ENCODE measurements at regions not wholly inside any gene's neighbourhood (a gene's known extent, or its start where the extent isn't known, plus 50 kb on each side); places are given as distances from the start of the nearest gene placed in this dataset.

GRCh38 chr7:155874411-155874810 is 62.1 kb upstream of the SHH start:
- TF ChIP-seq, protein P1, sequence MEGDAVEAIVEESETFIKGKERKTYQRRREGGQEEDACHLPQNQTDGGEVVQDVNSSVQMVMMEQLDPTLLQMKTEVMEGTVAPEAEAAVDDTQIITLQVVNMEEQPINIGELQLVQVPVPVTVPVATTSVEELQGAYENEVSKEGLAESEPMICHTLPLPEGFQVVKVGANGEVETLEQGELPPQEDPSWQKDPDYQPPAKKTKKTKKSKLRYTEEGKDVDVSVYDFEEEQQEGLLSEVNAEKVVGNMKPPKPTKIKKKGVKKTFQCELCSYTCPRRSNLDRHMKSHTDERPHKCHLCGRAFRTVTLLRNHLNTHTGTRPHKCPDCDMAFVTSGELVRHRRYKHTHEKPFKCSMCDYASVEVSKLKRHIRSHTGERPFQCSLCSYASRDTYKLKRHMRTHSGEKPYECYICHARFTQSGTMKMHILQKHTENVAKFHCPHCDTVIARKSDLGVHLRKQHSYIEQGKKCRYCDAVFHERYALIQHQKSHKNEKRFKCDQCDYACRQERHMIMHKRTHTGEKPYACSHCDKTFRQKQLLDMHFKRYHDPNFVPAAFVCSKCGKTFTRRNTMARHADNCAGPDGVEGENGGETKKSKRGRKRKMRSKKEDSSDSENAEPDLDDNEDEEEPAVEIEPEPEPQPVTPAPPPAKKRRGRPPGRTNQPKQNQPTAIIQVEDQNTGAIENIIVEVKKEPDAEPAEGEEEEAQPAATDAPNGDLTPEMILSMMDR (conservative IDR thresholded peaks at IDR 0.05 in 1 of 2, IDR thresholded peaks at IDR 0.05 in 1 of 2; ENCODE audit: low read depth in 1 of 2, low read length in 2 of 2): no peak
- no peak for TF ChIP-seq EZH2 (IDR thresholded peaks at IDR 0.05; ENCODE audit: low read length, missing control alignments)
- Histone ChIP-seq H3K4me3 (replicated peaks in 1 of 4; ENCODE audit: control extremely low read depth in 1 of 4, insufficient read depth in 1 of 4, low read depth in 3 of 4, low read length in 4 of 4) (no peak overlapping the region), H3K4me1 (ENCODE audit: control insufficient read depth, extremely low read depth, insufficient read depth, low read length) (no peaks in the 10 kb centered on the region), H3K36me3 (ENCODE audit: control insufficient read depth, insufficient read depth, low read length) (no peaks in the 10 kb centered on the region), H3K79me2 (ENCODE audit: control insufficient read depth, insufficient read depth, low read length) (no peaks in the 10 kb centered on the region), H3K4me2 (ENCODE audit: extremely low read depth, insufficient read depth, low read length) (no peak overlapping the region), H4K20me1 (ENCODE audit: control insufficient read depth, extremely low read depth, insufficient read depth, low read length) (no peaks in the 10 kb centered on the region), H3K9me3 (ENCODE audit: control insufficient read depth, insufficient read depth, low read depth, low read length) (no peaks in the 10 kb centered on the region), H3K27ac (ENCODE audit: insufficient read depth, low read length) (no peak overlapping the region), H3K27me3 (ENCODE audit: control insufficient read depth, insufficient read depth, low read length) (no peaks in the 10 kb centered on the region), H3K9ac (ENCODE audit: insufficient read depth, low read length) (no peak overlapping the region), H2AFZ (ENCODE audit: low read length) (no peak overlapping the region)
- no peak for DNase-seq (ENCODE audit: low read depth in 2 of 2)

DNA sequence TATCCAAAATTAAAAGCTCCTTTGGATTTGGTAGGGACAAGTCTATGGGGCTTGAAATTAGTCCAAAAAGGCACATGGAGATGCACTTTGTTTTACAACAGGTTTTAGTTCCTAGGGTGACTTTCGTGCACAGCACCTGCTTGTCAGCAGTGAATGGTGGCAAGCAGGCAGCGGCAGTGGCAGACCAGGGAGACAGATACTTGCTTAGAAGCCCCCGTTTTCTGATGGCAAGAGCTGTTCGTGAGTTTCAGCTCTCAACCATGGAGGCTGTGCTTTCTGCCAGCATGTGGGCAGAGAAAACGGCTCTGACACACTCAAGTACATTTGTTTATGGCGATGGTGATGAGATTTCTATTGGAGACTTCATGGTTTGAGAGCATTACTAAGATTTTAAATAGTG is 61.7 kb upstream of the SHH start:
- Histone ChIP-seq H3K9me3 (ENCODE audit: control insufficient read depth, insufficient read depth, low read depth, low read length) (no peaks in the 10 kb centered on the region), H3K27ac (ENCODE audit: insufficient read depth, low read length) (no peak overlapping the region), H3K79me2 (ENCODE audit: control insufficient read depth, insufficient read depth, low read length) (no peaks in the 10 kb centered on the region), H3K4me1 (ENCODE audit: control insufficient read depth, extremely low read depth, insufficient read depth, low read length) (no peaks in the 10 kb centered on the region), H4K20me1 (ENCODE audit: control insufficient read depth, extremely low read depth, insufficient read depth, low read length) (no peaks in the 10 kb centered on the region), H3K27me3 (ENCODE audit: control insufficient read depth, insufficient read depth, low read length) (no peaks in the 10 kb centered on the region), H2AFZ (ENCODE audit: low read length) (no peak overlapping the region), H3K4me2 (ENCODE audit: extremely low read depth, insufficient read depth, low read length) (no peak overlapping the region), H3K36me3 (ENCODE audit: control insufficient read depth, insufficient read depth, low read length) (no peaks in the 10 kb centered on the region), H3K9ac (ENCODE audit: insufficient read depth, low read length) (no peak overlapping the region), H3K4me3 (replicated peaks in 1 of 4; ENCODE audit: control extremely low read depth in 1 of 4, insufficient read depth in 1 of 4, low read depth in 3 of 4, low read length in 4 of 4) (no peak overlapping the region)
- TF ChIP-seq, protein P1 (conservative IDR thresholded peaks at IDR 0.05 in 1 of 2, IDR thresholded peaks at IDR 0.05 in 1 of 2; ENCODE audit: low read depth in 1 of 2, low read length in 2 of 2): no peak
- DNase-seq (ENCODE audit: low read depth in 2 of 2): no peak

DNA sequence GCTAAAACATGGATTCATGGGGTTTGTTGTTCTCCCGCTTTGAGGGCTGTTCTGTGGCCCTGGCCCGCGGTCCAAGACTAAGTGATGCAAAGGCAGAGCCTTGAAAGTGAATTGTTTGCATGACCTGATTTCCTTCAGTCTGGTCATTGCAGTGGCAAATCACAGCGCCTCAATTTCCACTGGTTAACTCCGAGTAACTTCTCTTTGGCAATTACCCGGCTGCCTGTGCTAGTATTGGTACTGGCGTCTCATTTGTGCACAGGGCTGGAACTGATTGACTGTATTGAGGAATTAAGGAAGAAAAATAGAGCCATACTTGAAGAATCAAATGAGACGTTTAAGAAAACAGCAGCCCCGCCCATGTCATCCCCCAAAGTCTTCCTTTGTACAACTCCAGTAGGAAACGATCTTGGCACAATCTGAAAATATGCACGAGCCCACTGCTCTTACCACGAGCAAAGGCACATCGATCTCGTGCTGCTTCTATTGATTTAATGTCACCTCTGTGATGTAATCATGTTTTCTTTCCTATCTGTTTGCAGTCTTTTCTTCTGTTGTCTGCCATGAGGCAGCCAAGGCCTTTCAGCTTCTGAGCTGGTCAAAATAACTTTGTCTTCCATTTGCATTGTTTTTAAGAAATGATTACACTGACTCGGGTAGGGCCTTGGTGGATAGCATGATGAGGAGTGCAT is 60.6 kb upstream of the SHH start:
- Histone ChIP-seq H3K27me3 (ENCODE audit: control insufficient read depth, insufficient read depth, low read length) (no peaks in the 10 kb centered on the region), H2AFZ (ENCODE audit: low read length) (no peak overlapping the region), H3K27ac (ENCODE audit: insufficient read depth, low read length) (no peak overlapping the region), H3K9ac (ENCODE audit: insufficient read depth, low read length) (no peak overlapping the region), H3K4me1 (ENCODE audit: control insufficient read depth, extremely low read depth, insufficient read depth, low read length) (no peaks in the 10 kb centered on the region), H3K36me3 (ENCODE audit: control insufficient read depth, insufficient read depth, low read length) (no peaks in the 10 kb centered on the region), H3K4me2 (ENCODE audit: extremely low read depth, insufficient read depth, low read length) (no peak overlapping the region), H3K4me3 (replicated peaks in 1 of 4; ENCODE audit: control extremely low read depth in 1 of 4, insufficient read depth in 1 of 4, low read depth in 3 of 4, low read length in 4 of 4) (no peak overlapping the region), H4K20me1 (ENCODE audit: control insufficient read depth, extremely low read depth, insufficient read depth, low read length) (no peaks in the 10 kb centered on the region), H3K79me2 (ENCODE audit: control insufficient read depth, insufficient read depth, low read length) (no peaks in the 10 kb centered on the region), H3K9me3 (ENCODE audit: control insufficient read depth, insufficient read depth, low read depth, low read length) (no peaks in the 10 kb centered on the region)
- no peak for TF ChIP-seq EZH2 (IDR thresholded peaks at IDR 0.05; ENCODE audit: low read length, missing control alignments)
- TF ChIP-seq, protein P1 (conservative IDR thresholded peaks at IDR 0.05 in 1 of 2, IDR thresholded peaks at IDR 0.05 in 1 of 2; ENCODE audit: low read depth in 1 of 2, low read length in 2 of 2): no peak
- no peak for DNase-seq (ENCODE audit: low read depth in 2 of 2)
